Stomach (tissue), 8 donors: ENCODE measurements at regions not wholly inside any gene's neighbourhood (a gene's known extent, or its start where the extent isn't known, plus 50 kb on each side); places are given as distances from the start of the nearest gene placed in this dataset.

Source experiments
- DNase-seq, 2 donors: peaks; one replicate each; pipeline versions ENCODE4 v3.0.0 to v3.0.0-alpha.2; 2013 to 2019
- H3K27ac ChIP-seq, 5 donors: fragments of 200-600 bp in 4 of 5; sonication (generic) in 4 of 5; one replicate each; pipeline ENCODE4 v1.5.1; 2013 to 2019; ENCODE audit warnings: mild to moderate bottlenecking in 1 of 5, moderate library complexity in 1 of 5
- H3K27me3 ChIP-seq, 3 donors: fragments of 200-600 bp; sonication (generic); one replicate each; pipeline ENCODE4 v1.5.1; 2017 to 2019; ENCODE audit warnings: mixed run types in 1 of 3
- H3K36me3 ChIP-seq, 4 donors: fragments of 200-600 bp; sonication (generic); 1 replicate in 3 of 4; 2 replicates in 1 of 4; pipeline ENCODE4 v1.5.1; 2016 to 2019
- H3K4me1 ChIP-seq, 4 donors: fragments of 200-600 bp; sonication (generic); one replicate each; pipeline ENCODE4 v1.5.1; 2016 to 2019
- H3K4me3 ChIP-seq, 4 donors: fragments of 200-600 bp; sonication (generic) in 3 of 4; one replicate each; pipeline ENCODE4 v1.5.1; 2016 to 2019; ENCODE audit warnings: mild to moderate bottlenecking in 1 of 4
- H3K9me3 ChIP-seq, 4 donors: fragments of 200-600 bp; sonication (generic); one replicate each; pipeline ENCODE4 v1.5.1; 2016 to 2019
- CTCF ChIP-seq, 7 experiments: fragments of 450-650 bp in 4 of 7; fragments of 200-600 bp in 3 of 7; sonication (generic) in 3 of 7; IDR thresholded peaks; one replicate each; pipeline ENCODE4 v1.5.1; 2016 to 2019; ENCODE audit warnings: antibody characterized with exemption in 7 of 7, control low read depth in 2 of 7, mild to moderate bottlenecking in 1 of 7
- EP300 ChIP-seq: sonication (generic); formaldehyde crosslinking; IDR thresholded peaks from one replicate; pipeline ENCODE4 v1.6.1; 2017; ENCODE audit warnings: antibody characterized with exemption
- POLR2A ChIP-seq, 4 donors: fragments of 450-650 bp; IDR thresholded peaks; one replicate each; pipeline ENCODE4 v1.6.1; 2016; ENCODE audit warnings: antibody characterized with exemption in 4 of 4, control low read depth in 2 of 4, mild to moderate bottlenecking in 1 of 4, moderate library complexity in 1 of 4
- POLR2AphosphoS5 ChIP-seq, 3 donors: sonication (generic); formaldehyde crosslinking; IDR thresholded peaks; one replicate each; pipeline ENCODE4 v1.6.1; 2016; ENCODE audit warnings: antibody characterized with exemption in 3 of 3
- WGBS, 5 donors: extraction: QIAGEN DNeasy Blood & Tissue Kit in 3 of 5; methylation state at CpG; one replicate each; pipeline versions ENCODE4 v1.1.5 to v1.1.7; 2013 to 2018; 5-methylcytosine and 5-hydroxymethylcytosine counted together
- intact Hi-C: fragments of 100-400 bp; cut with DNase I; formaldehyde crosslinking; loops from one replicate; pipeline ENCODE4 v1.15.1; 2023; ENCODE audit warnings: low total_unique reads
- donor health status: healthy with polysubstance abuse.
- donor health status: Bipolar disorder and iron deficiency.
- donor health status: healthy.

- no peaks in the 10 kb centered on the region for H3K36me3 ChIP-seq
- DNase-seq: no peak
- WGBS, 5 donors: 67 to 80% (median 71%) methylated on average over 5 of the region's 5 CpGs
- H3K27me3 ChIP-seq: peaks cover 0 to 7% (median 0%) of the 10 kb centered on the region in 3 donors
- H3K4me1 ChIP-seq: no peaks in the 10 kb centered on the region
- intact Hi-C loops: no loop called here
- no peak for TF ChIP-seq CTCF (IDR thresholded peaks at IDR 0.05)
- no peak for TF ChIP-seq POLR2A (IDR thresholded peaks at IDR 0.05)
- TF ChIP-seq POLR2AphosphoS5 (IDR thresholded peaks at IDR 0.05): no peak
- no peak for TF ChIP-seq EP300
- no peaks in the 10 kb centered on the region for H3K9me3 ChIP-seq
- no peak overlapping the region for H3K27ac ChIP-seq
- H3K4me3 ChIP-seq: no peak overlapping the region
Observed at GRCh38 chr2:235212501-235213158, 260.8 kb downstream of the SH3BP4 start.

- intact Hi-C loops: no loop called here
- H3K4me1 ChIP-seq: no peaks in the 10 kb centered on the region
- DNase-seq: no peak
- H3K27ac ChIP-seq: no peak overlapping the region
- no peaks in the 10 kb centered on the region for H3K9me3 ChIP-seq
- H3K36me3 ChIP-seq: no peaks in the 10 kb centered on the region
- no peak overlapping the region for H3K4me3 ChIP-seq
- WGBS, 5 donors: 60 to 69% (median 63%) methylated on average over 5 of the region's 5 CpGs
- no peaks in the 10 kb centered on the region for H3K27me3 ChIP-seq
- no peak for TF ChIP-seq POLR2AphosphoS5 (IDR thresholded peaks at IDR 0.05)
- TF ChIP-seq CTCF (IDR thresholded peaks at IDR 0.05): no peak
- TF ChIP-seq POLR2A (IDR thresholded peaks at IDR 0.05): no peak
- no peak for TF ChIP-seq EP300
Observed at GRCh38 chr2:235215248-235215647, 263.4 kb downstream of the SH3BP4 start.

GRCh38 chr2:235216901-235217300 lies 265.1 kb downstream of the SH3BP4 start:
- Histone ChIP-seq H3K4me1 (no peaks in the 10 kb centered on the region), H3K9me3 (no peaks in the 10 kb centered on the region), H3K4me3 (no peak overlapping the region), H3K36me3 (no peaks in the 10 kb centered on the region), H3K27ac (no peak overlapping the region), H3K27me3 (no peaks in the 10 kb centered on the region)
- TF ChIP-seq CTCF (IDR thresholded peaks at IDR 0.05) (no peak), POLR2AphosphoS5 (IDR thresholded peaks at IDR 0.05) (no peak), POLR2A (IDR thresholded peaks at IDR 0.05) (no peak), EP300 (no peak)
- WGBS, 5 donors: 47 to 77% (median 67%) methylated on average over 3 of the region's 3 CpGs
- intact Hi-C loops: no loop called here
- peak in 1 of 2 donors; percentile 19 for DNase-seq

GRCh38 chr2:235217846-235218245 lies 266.0 kb downstream of the SH3BP4 start:
- Histone ChIP-seq H3K36me3 (no peaks in the 10 kb centered on the region), H3K4me3 (no peak overlapping the region), H3K27me3 (no peaks in the 10 kb centered on the region), H3K9me3 (no peaks in the 10 kb centered on the region), H3K4me1 (no peaks in the 10 kb centered on the region), H3K27ac (no peak overlapping the region)
- WGBS, 5 donors: 76 to 95% (median 86%) methylated on average over 5 of the region's 5 CpGs
- DNase-seq: no peak
- TF ChIP-seq POLR2AphosphoS5 (IDR thresholded peaks at IDR 0.05): no peak
- TF ChIP-seq POLR2A (IDR thresholded peaks at IDR 0.05): no peak
- TF ChIP-seq EP300: no peak
- TF ChIP-seq CTCF (IDR thresholded peaks at IDR 0.05): no peak
- intact Hi-C loops: no loop called here
